HG02885 (cell line): ENCODE measurements at regions not wholly inside any gene's neighbourhood (a gene's known extent, or its start where the extent isn't known, plus 50 kb on each side); places are given as distances from the start of the nearest gene placed in this dataset.
"Not testable (repeated sequence)": the region's sequence is repeated elsewhere in the genome, so short reads cannot be mapped to it uniquely, and the experiment has no call there.

ENCODE experiments used
- ATAC-seq: cut with Tn5 transposase; IDR thresholded peaks from one replicate; pipeline ENCODE4 v1.9.1; 2021; ENCODE audit warnings: mild to moderate bottlenecking; ENCODE audit not compliant: unreplicated experiment, poor library complexity

DNA sequence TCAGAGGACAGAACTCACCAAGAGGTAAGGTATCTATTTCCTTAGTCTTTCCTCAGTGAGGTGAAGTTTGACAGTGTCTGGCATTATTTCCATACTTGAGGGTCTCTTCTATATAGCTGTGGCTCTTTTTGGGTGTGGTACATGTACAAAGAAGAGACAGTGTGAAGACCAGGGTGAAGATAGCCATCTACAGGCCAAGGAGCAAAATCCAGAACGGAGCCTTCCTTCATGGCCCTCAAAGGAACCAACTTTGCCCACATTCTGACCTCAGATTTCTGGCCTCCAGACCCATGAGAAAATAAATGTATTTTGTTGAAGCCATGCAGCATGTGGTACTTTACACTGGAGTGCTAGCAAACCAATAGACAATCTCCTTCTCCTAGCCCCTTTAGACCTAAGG is 858.5 kb upstream of the B3GALT2 start:
- ATAC-seq, result no peak

DNA sequence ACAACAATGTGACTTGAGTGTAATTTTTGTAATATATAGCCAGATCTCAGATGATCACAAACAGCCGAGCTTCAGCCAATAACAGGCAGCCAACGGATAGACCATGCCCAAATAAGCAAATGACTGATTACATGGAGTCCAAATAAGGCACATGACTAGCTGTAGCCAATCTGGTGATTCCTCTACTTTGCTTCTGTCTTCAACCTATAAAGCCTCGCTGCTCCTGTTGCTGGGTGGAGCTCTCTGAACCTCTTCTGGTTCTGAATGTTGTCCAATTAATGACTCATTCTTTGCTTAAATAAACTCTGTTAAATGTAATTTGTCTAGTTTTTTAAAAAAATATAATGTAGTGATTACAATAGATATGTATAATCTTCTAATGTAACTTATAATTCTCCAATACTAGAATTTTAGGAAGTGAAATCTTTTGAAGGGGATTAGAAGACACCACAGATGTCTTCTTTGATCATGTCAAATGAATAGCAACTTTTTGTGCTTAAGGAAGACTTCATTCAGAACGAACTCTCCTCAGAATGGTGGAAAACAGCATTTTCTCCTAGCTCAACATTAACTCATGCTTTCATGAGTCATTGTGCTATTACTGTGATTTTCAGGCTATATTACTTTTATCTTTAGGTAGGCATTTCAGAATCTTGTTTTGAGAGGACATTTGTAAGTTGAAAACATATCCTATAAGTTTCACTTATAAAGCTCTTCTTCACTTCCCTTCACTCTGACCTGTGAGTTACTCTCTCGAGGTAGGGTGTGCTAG is 857.8 kb upstream of the B3GALT2 start:
- peak; percentile 40 for ATAC-seq

DNA sequence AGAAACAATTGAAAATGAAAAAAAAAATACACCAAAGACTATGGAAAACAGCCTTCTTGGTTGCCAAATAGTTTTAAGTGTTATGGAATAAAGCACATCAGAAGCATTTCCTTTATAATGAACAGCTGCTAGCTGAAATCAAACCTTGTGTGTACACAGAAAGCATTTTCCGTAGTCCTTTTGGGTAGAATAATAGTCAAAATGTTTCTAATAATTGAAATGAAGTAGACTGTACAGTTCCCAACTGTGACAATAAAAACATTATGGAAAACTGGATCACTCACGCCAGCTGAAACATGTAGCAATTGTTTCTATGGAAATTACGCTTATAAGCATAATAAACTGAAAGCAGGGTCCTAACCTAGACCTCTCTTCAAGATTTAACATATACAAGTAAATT is 856.3 kb upstream of the B3GALT2 start:
- ATAC-seq, result no peak

DNA sequence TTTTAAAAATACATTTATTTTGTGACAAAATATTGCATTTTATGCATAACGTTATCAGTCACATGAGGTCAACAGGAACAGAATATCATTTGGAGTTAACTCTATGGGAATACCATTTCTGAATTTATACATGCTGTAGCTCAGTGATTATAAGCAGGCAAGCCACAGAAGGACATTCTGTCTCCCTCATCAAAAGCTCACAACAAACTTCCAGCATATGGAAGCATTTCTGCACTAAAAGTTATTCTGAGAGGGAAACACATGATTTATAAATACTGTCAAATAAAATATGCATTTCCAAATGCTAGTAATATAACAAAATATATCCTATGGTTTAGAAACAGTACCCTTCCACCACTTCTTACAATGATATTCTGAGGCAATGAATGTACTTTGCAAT is 854.1 kb upstream of the B3GALT2 start:
- no peak for ATAC-seq

- no peak for ATAC-seq
These were observed 853.2 kb upstream of the B3GALT2 start for GRCh38 chr1:194039578-194039977.

GRCh38 chr1:194033646-194034045 is 847.2 kb upstream of the B3GALT2 start:
- ATAC-seq, result no peak

GRCh38 chr1:194028002-194028401 is 841.6 kb upstream of the B3GALT2 start:
- ATAC-seq, result no peak

DNA sequence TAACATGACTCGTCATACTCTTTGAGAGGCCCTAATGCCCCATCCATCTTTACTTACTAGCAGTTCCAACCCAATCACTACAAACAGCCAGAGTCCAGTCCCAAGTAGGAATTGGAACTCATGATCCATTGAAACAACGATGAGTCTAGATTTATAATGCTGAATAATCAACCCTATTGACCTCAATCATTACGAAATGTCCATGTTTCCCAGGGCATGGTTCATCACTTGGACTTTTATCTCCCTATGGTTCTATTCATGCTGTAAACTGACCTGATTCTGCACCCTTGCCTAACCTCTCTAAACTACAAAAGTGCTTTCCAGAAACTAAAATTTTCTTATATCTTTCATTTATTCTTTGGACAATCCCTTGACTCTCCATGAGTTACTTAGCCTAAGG is 840.0 kb upstream of the B3GALT2 start:
- no peak for ATAC-seq

DNA sequence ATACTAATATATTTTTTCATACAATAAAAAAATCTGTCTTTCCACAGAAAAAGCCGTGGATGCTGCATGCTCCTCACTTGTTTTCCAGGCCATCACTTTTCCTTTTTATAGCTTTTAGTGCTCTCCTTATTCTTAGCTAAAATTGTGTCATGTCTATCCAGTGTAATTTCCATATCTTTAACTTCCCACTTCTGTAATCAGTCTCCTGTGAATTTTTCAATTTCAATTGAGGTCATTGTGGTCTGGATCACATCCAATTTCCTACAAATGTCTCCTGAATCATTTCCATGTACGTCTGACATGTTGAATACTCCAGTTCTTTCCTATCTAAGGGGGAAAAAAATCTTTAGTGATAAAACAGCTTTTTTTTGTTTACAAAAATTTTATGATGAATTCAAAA is 838.2 kb upstream of the B3GALT2 start:
- no peak for ATAC-seq

GRCh38 chr1:194014014-194014413 is 827.6 kb upstream of the B3GALT2 start:
- no peak for ATAC-seq

GRCh38 chr1:194013561-194013960 is 827.1 kb upstream of the B3GALT2 start:
- no peak for ATAC-seq

- ATAC-seq, result no peak
These were observed 817.7 kb upstream of the B3GALT2 start for GRCh38 chr1:194004146-194004545.

GRCh38 chr1:194001726-194002350 is 815.4 kb upstream of the B3GALT2 start:
- not testable (repeated sequence) for ATAC-seq

GRCh38 chr1:193988885-193989284 is 802.5 kb upstream of the B3GALT2 start:
- no peak for ATAC-seq

DNA sequence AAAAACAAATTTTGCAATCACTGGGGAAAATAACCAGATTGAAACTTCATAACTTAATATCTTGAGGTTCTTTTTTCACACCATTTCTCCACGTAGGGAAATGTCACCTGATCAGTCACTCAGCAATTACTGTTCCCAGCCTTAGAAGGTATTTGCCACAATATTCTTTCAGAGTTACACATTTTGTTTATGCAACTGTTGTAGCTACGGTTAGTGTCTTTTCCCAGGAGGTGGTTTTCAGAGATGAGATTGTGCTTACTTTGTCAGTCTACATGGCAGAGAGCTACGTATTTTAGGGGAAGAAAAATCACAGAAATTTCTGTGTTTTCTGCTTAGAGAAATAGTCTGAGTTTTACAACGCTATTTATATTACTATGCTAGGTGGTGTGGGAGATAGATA is 792.8 kb upstream of the B3GALT2 start:
- ATAC-seq, result no peak

- no peak for ATAC-seq
These were observed 787.9 kb upstream of the B3GALT2 start for GRCh38 chr1:193974286-193974798.

GRCh38 chr1:193973428-193973827 is 787.0 kb upstream of the B3GALT2 start:
- ATAC-seq, result no peak

DNA sequence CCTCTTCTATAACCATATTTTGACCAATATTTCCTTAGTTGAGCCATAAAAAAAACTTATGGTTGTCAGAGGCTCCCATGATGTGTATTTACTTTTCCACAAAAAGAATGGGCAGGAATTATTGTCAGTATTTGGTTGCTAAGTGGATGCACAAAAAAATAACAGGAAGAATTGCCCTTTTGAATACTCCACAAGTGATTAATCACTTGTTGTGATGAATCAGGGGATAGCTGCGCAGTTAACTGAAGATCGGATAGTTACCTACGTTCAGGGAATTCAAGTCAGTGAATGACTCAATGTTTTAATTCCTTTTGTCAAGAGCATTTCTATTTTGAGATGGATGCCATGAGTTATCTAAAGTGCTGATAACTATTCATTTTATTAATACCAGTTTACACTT is 785.2 kb upstream of the B3GALT2 start:
- no peak for ATAC-seq

- no peak for ATAC-seq
These were observed 774.1 kb upstream of the B3GALT2 start for GRCh38 chr1:193960499-193960898.

- no peak for ATAC-seq
These were observed 773.6 kb upstream of the B3GALT2 start for GRCh38 chr1:193960040-193960439.

DNA sequence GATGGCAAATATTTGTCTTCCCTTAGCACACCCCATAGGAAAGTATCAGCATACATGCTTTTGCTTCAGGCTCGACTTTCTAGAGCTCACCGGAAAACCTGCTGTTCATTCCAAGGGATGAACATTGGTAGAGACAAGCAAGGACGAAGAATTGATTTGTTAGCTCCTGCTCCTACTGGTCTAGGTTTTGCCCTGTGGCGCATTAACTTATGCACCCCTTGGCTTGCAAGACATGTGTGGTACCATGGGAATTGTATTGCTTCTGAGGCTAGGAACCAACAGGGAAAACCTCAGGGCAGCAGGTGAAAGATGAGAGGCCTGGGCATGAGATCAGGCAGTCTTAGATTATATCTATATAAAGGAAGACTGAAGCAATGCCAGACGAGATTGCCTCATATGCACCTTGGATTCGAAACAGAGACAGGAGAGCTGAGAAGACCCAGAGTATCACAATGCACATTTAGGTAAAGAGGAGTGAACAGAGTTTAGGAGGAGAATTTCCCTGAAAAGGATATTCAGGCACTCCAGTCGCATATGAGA is 771.2 kb upstream of the B3GALT2 start:
- no peak for ATAC-seq
